ENCODE measurements at regions not wholly inside any gene's neighbourhood (a gene's known extent, or its start where the extent isn't known, plus 50 kb on each side); places are given as distances from the start of the nearest gene placed in this dataset.

DNA sequence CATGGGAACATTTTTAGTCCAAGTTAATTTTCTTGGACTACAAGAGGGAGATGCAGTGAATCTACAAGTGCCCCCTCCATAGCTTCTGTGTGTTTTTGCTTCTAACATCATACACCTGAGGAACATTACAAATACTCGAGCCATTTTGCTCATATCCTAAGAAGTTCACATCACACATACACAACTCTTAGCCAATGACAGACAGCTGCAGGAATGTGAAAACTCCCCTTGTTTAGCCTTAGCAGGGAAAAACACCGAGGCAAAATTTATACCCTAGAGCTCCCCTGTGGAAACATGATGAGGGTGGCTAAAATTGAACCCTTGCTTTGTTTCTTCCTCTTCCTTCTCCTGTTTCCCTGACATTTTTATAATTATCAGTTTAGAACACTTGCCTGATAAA lies 928.3 kb upstream of the NRXN1 start:
- Histone ChIP-seq H3K27me3 (replicated peaks in 1 of 2; ENCODE audit: control insufficient read depth in 2 of 2, insufficient read depth in 2 of 2, low read length in 1 of 2) (no peaks in the 10 kb centered on the region), H4K20me1 (ENCODE audit: control insufficient read depth, insufficient read depth) (no peaks in the 10 kb centered on the region), H3K79me2 (ENCODE audit: control insufficient read depth, insufficient read depth, low read length) (no peaks in the 10 kb centered on the region), H3K36me3 (ENCODE audit: control insufficient read depth in 2 of 2, insufficient read depth in 2 of 2, low read length in 1 of 2) (no peaks in the 10 kb centered on the region), H3K4me1 (ENCODE audit: control insufficient read depth, insufficient read depth, low read length) (no peaks in the 10 kb centered on the region), H3K4me3 (no peak overlapping the region), H3K9ac (ENCODE audit: control insufficient read depth, insufficient read depth, low read length) (no peak overlapping the region), H3K4me2 (ENCODE audit: control insufficient read depth, insufficient read depth) (no peak overlapping the region), H3K27ac (ENCODE audit: control insufficient read depth, insufficient read depth) (no peak overlapping the region), H3K9me3 (replicated peaks; ENCODE audit: control insufficient read depth, insufficient read depth, low read length) (no peaks in the 10 kb centered on the region), H2AFZ (ENCODE audit: control insufficient read depth, low read depth, low read length) (no peak overlapping the region)
- FAIRE-seq (no peak), DNase-seq (ENCODE audit: low read depth, low spot score) (no peak), ATAC-seq (no peak)
- BruUV-seq (replicated peaks) = no TSS peak
- in situ Hi-C loops (cut with MboI) = no loop called here
- ChIA-PET POLR2A (no interaction called here), RAD21 (ENCODE audit: unreplicated experiment) (no interaction called here), SMC1A (ENCODE audit: uncharacterized antibody, unreplicated experiment) (interaction anchor here (0.9 to 2.6 kb wide), 2 partner anchors 10 to 20 kb away, joined by 3 to 5 read pairs; no protein-coding TSS in a partner anchor), CTCF (no interaction called here)
- TF ChIP-seq KDM1A (IDR thresholded peaks at IDR 0.05; ENCODE audit: borderline replicate concordance) = no peak
- TF ChIP-seq MXI1 (IDR thresholded peaks at IDR 0.05; ENCODE audit: low read depth, low read length) = no peak
- TF ChIP-seq SREBF1 (IDR thresholded peaks at IDR 0.05; ENCODE audit: low read length) = no peak
- TF ChIP-seq BACH1 (IDR thresholded peaks at IDR 0.05; ENCODE audit: borderline replicate concordance) = no peak
- TF ChIP-seq NFYA (IDR thresholded peaks at IDR 0.05; ENCODE audit: borderline replicate concordance, low read depth, low read length) = no peak
- intact Hi-C loops (cut with micrococcal nuclease; ENCODE audit: unreplicated experiment) = no loop called here
- 0% methylated on average over 2 of the region's 2 CpGs for WGBS (ENCODE audit: insufficient coverage, insufficient replicate concordance, low lambda C conversion rate, missing lambda C conversion rate)

DNA sequence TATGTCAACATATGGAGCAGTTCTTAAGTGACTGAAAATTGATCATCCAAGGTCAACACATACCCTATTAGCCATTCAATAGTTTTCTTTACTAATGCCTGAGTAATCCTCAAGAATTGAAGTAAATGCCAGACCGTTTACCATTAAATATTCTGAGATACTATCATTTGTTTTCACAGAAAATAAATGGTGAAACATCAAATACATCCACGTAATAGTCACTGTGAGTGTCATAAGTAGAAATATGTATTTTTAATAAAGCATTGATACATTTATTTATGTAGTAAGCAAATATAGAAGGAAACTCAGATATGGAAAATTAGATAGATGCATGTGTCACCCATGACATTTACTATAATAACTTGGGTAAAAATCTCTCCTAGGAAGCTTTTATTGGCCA lies 927.8 kb upstream of the NRXN1 start:
- no peaks in the 10 kb centered on the region for H3K9me3 ChIP-seq (replicated peaks; ENCODE audit: control insufficient read depth, insufficient read depth, low read length)
- CTCF ChIA-PET = no interaction called here
- no peak for FAIRE-seq
- no peak overlapping the region for H3K27ac ChIP-seq (ENCODE audit: control insufficient read depth, insufficient read depth)
- 2% methylated on average over 2 of the region's 2 CpGs for WGBS (ENCODE audit: insufficient coverage, insufficient replicate concordance, low lambda C conversion rate, missing lambda C conversion rate)
- in situ Hi-C loops (cut with MboI) (no loop called here), intact Hi-C loops (cut with micrococcal nuclease; ENCODE audit: unreplicated experiment) (no loop called here)
- H3K4me1 ChIP-seq (ENCODE audit: control insufficient read depth, insufficient read depth, low read length) = no peaks in the 10 kb centered on the region
- SMC1A ChIA-PET (ENCODE audit: uncharacterized antibody, unreplicated experiment) = interaction anchor here (2.6 kb wide), 1 partner anchor 21 kb away, joined by 5 read pairs; no protein-coding TSS in a partner anchor
- H3K4me2 ChIP-seq (ENCODE audit: control insufficient read depth, insufficient read depth) = no peak overlapping the region
- H3K36me3 ChIP-seq (ENCODE audit: control insufficient read depth in 2 of 2, insufficient read depth in 2 of 2, low read length in 1 of 2) = no peaks in the 10 kb centered on the region
- ATAC-seq = no peak
- H3K27me3 ChIP-seq (replicated peaks in 1 of 2; ENCODE audit: control insufficient read depth in 2 of 2, insufficient read depth in 2 of 2, low read length in 1 of 2) = no peaks in the 10 kb centered on the region
- POLR2A ChIA-PET = no interaction called here
- no peak for TF ChIP-seq NFIC (IDR thresholded peaks at IDR 0.05; ENCODE audit: low read depth, low read length)
- no peaks in the 10 kb centered on the region for H3K79me2 ChIP-seq (ENCODE audit: control insufficient read depth, insufficient read depth, low read length)
- DNase-seq (ENCODE audit: low read depth, low spot score) = no peak
- no peak overlapping the region for H3K4me3 ChIP-seq
- H2AFZ ChIP-seq (ENCODE audit: control insufficient read depth, low read depth, low read length) = no peak overlapping the region
- H4K20me1 ChIP-seq (ENCODE audit: control insufficient read depth, insufficient read depth) = no peaks in the 10 kb centered on the region
- RAD21 ChIA-PET (ENCODE audit: unreplicated experiment) = no interaction called here
- BruUV-seq (replicated peaks) = no TSS peak
- no peak overlapping the region for H3K9ac ChIP-seq (ENCODE audit: control insufficient read depth, insufficient read depth, low read length)
